Adipocyte (in vitro differentiated cells): ENCODE measurements at regions not wholly inside any gene's neighbourhood (a gene's known extent, or its start where the extent isn't known, plus 50 kb on each side); places are given as distances from the start of the nearest gene placed in this dataset.

ENCODE experiments used
- DNase-seq: peaks from one replicate; pipeline ENCODE4 v3.0.0-alpha.2; 2015; ENCODE audit warnings: low read depth
- H3K27me3 ChIP-seq: replicated peaks from 2 replicates; pipeline ENCODE4 v1.7.0; 2013; ENCODE audit warnings: mild to moderate bottlenecking, low read length, moderate library complexity; ENCODE audit not compliant: control insufficient read depth, insufficient read depth
- H3K36me3 ChIP-seq: 2 replicates; pipeline ENCODE4 v1.7.0; 2013; ENCODE audit warnings: low read length, mild to moderate bottlenecking, moderate library complexity; ENCODE audit not compliant: control insufficient read depth, insufficient read depth, severe bottlenecking
- H3K4me1 ChIP-seq: 2 replicates; pipeline ENCODE4 v1.7.0; 2013; ENCODE audit warnings: mild to moderate bottlenecking, low read length, moderate library complexity; ENCODE audit not compliant: control insufficient read depth, insufficient read depth
- H3K4me3 ChIP-seq: 2 replicates; pipeline ENCODE4 v1.7.0; 2013; ENCODE audit warnings: mild to moderate bottlenecking, low read length, moderate library complexity
- H3K9ac ChIP-seq: 2 replicates; pipeline ENCODE4 v1.7.0; 2013; ENCODE audit warnings: mild to moderate bottlenecking, low read length, moderate library complexity
- H3K9me3 ChIP-seq: 2 replicates; pipeline ENCODE4 v1.7.0; 2013; ENCODE audit warnings: mild to moderate bottlenecking, low read length, moderate library complexity; ENCODE audit not compliant: control insufficient read depth

DNA sequence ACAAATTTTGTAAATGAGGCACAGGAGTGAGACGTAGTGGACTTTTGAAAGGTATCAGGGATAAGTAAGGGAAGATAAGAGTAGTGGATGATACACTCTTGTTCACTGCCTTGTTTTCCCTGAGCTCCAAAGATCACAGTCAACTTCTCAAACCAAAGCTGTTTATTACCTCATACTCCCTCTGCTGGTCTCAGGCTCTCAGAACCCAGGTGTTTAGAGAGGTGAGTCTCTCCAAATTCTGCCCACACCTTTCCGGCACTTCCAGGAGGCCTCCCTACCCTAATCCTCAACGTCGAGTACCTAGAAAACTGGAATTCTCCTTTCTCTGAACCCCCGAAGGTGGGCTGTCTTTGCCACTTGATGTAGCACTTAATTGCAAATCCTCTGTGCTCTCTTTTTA lies 621.1 kb downstream of the BCL11A start:
- Histone ChIP-seq H3K36me3 (no peaks in the 10 kb centered on the region), H3K9me3 (no peaks in the 10 kb centered on the region), H3K4me1 (no peaks in the 10 kb centered on the region), H3K4me3 (no peak overlapping the region), H3K9ac (no peak overlapping the region), H3K27me3 (no peaks in the 10 kb centered on the region)
- no peak for DNase-seq

DNA sequence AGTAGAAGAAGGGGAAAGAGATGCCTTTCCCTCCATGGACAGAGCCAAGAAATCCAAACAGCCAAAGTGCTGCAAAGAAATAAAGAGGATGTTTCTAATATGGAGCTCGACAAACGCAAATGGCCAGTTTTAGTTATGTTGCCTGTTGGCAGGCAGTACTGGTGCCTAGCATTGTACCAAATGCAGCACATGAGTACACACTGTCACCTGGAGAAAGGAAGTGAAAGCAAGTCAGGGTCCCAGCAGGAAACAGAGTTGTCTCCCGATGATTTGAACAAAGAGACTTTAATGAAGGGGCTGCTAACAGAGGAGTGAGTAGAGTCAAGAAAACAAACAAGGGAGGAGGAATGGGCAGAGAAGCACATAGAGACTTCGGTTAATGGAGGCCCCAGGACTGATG lies 623.0 kb downstream of the BCL11A start:
- no peak overlapping the region for H3K4me3 ChIP-seq
- no peaks in the 10 kb centered on the region for H3K36me3 ChIP-seq
- no peak for DNase-seq
- H3K9me3 ChIP-seq, result no peaks in the 10 kb centered on the region
- no peaks in the 10 kb centered on the region for H3K4me1 ChIP-seq
- H3K9ac ChIP-seq, result no peak overlapping the region
- no peaks in the 10 kb centered on the region for H3K27me3 ChIP-seq

- H3K4me1 ChIP-seq, result no peaks in the 10 kb centered on the region
- no peaks in the 10 kb centered on the region for H3K9me3 ChIP-seq
- H3K9ac ChIP-seq, result no peak overlapping the region
- no peak overlapping the region for H3K4me3 ChIP-seq
- H3K36me3 ChIP-seq, result no peaks in the 10 kb centered on the region
- H3K27me3 ChIP-seq, result no peaks in the 10 kb centered on the region
- DNase-seq, result no peak
These were observed 626.7 kb downstream of the BCL11A start for GRCh38 chr2:59926731-59927130.

DNA sequence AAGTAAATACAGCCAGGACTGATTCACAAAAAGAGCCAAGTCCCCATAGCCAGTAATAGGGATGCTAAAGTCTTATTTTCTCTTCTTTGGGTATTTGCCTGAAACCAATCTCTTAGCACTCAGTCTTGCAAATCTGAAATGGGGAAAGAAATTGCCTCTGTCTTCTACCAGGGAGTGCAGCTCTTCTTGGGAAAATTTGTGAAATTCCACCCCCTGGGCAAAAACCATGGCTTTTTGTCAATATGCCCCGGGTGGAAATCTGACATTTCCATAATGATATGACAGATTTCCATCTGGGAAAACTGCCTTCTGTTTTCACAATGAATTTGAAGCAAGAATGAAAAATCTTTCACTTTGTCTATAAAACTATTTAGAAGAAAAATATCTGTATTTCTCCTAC lies 628.1 kb downstream of the BCL11A start:
- Histone ChIP-seq H3K36me3 (no peaks in the 10 kb centered on the region), H3K9me3 (no peaks in the 10 kb centered on the region), H3K4me3 (no peak overlapping the region), H3K9ac (no peak overlapping the region), H3K27me3 (no peaks in the 10 kb centered on the region), H3K4me1 (no peaks in the 10 kb centered on the region)
- DNase-seq, result no peak

GRCh38 chr2:59924346-59924745 lies 629.1 kb downstream of the BCL11A start:
- Histone ChIP-seq H3K27me3 (no peaks in the 10 kb centered on the region), H3K4me1 (no peaks in the 10 kb centered on the region), H3K9ac (no peak overlapping the region), H3K9me3 (no peaks in the 10 kb centered on the region), H3K36me3 (no peaks in the 10 kb centered on the region), H3K4me3 (no peak overlapping the region)
- DNase-seq, result no peak

GRCh38 chr2:59922450-59922849 lies 631.0 kb downstream of the BCL11A start:
- Histone ChIP-seq H3K4me3 (no peak overlapping the region), H3K36me3 (no peaks in the 10 kb centered on the region), H3K9me3 (no peaks in the 10 kb centered on the region), H3K4me1 (no peaks in the 10 kb centered on the region), H3K27me3 (no peaks in the 10 kb centered on the region), H3K9ac (no peak overlapping the region)
- DNase-seq, result no peak

- H3K4me1 ChIP-seq, result no peaks in the 10 kb centered on the region
- no peaks in the 10 kb centered on the region for H3K36me3 ChIP-seq
- no peak overlapping the region for H3K9ac ChIP-seq
- H3K9me3 ChIP-seq, result no peaks in the 10 kb centered on the region
- no peak for DNase-seq
- H3K4me3 ChIP-seq, result no peak overlapping the region
- no peaks in the 10 kb centered on the region for H3K27me3 ChIP-seq
These were observed 631.7 kb downstream of the BCL11A start for GRCh38 chr2:59921743-59922142.

- Histone ChIP-seq H3K9me3 (no peaks in the 10 kb centered on the region), H3K27me3 (no peaks in the 10 kb centered on the region), H3K36me3 (no peaks in the 10 kb centered on the region), H3K9ac (no peak overlapping the region), H3K4me1 (no peaks in the 10 kb centered on the region), H3K4me3 (no peak overlapping the region)
- no peak for DNase-seq
These were observed 632.5 kb downstream of the BCL11A start for GRCh38 chr2:59920961-59921360.

DNA sequence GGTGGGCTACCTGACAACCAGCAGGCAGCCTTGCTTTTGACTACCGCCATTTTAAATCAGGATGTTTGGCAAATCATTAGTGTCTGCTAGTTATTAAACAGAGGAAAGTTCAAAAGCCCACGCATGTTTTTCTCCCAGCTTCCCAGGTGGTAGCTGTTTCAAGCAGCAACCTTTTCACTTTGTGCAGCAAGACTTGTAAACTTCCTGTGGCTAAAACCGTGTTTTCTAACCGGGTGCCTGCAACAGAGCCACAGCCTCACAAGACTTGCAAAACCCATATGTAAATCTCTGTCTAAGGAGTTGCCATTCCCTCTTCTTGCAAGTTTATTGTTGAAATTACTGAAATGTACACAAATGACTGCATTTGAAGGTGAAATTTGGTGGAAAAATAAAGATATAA lies 633.1 kb downstream of the BCL11A start:
- no peaks in the 10 kb centered on the region for H3K27me3 ChIP-seq
- no peaks in the 10 kb centered on the region for H3K4me1 ChIP-seq
- no peak overlapping the region for H3K4me3 ChIP-seq
- H3K36me3 ChIP-seq, result no peaks in the 10 kb centered on the region
- DNase-seq, result no peak
- no peak overlapping the region for H3K9ac ChIP-seq
- no peaks in the 10 kb centered on the region for H3K9me3 ChIP-seq

GRCh38 chr2:59919579-59919978 lies 633.9 kb downstream of the BCL11A start:
- H3K4me3 ChIP-seq, result no peak overlapping the region
- no peak for DNase-seq
- no peak overlapping the region for H3K9ac ChIP-seq

GRCh38 chr2:59912042-59912441 lies 641.4 kb downstream of the BCL11A start:
- no peaks in the 10 kb centered on the region for H3K9me3 ChIP-seq
- no peaks in the 10 kb centered on the region for H3K36me3 ChIP-seq
- H3K9ac ChIP-seq, result no peak overlapping the region
- H3K4me1 ChIP-seq, result no peaks in the 10 kb centered on the region
- DNase-seq, result no peak
- H3K4me3 ChIP-seq, result no peak overlapping the region
- no peaks in the 10 kb centered on the region for H3K27me3 ChIP-seq

More at GRCh38 chr2:59919579-59919978, 633.9 kb downstream of the BCL11A start:
- H3K4me1 ChIP-seq, result no peaks in the 10 kb centered on the region
- H3K27me3 ChIP-seq, result no peaks in the 10 kb centered on the region
- H3K36me3 ChIP-seq, result no peaks in the 10 kb centered on the region
- H3K9me3 ChIP-seq, result no peaks in the 10 kb centered on the region

GRCh38 chr2:59910166-59910565 lies 643.3 kb downstream of the BCL11A start:
- no peaks in the 10 kb centered on the region for H3K27me3 ChIP-seq
- no peaks in the 10 kb centered on the region for H3K4me1 ChIP-seq
- no peak for DNase-seq
- H3K9ac ChIP-seq, result no peak overlapping the region
- H3K4me3 ChIP-seq, result no peak overlapping the region
- no peaks in the 10 kb centered on the region for H3K9me3 ChIP-seq
- H3K36me3 ChIP-seq, result no peaks in the 10 kb centered on the region
